GM19452 (cell line): ENCODE measurements at regions not wholly inside any gene's neighbourhood (a gene's known extent, or its start where the extent isn't known, plus 50 kb on each side); places are given as distances from the start of the nearest gene placed in this dataset.
"Not testable (repeated sequence)": the region's sequence is repeated elsewhere in the genome, so short reads cannot be mapped to it uniquely, and the experiment has no call there.

Experiments used
- ATAC-seq: cut with Tn5 transposase; IDR thresholded peaks from one replicate; pipeline ENCODE4 v1.9.1; 2021; ENCODE audit not compliant: unreplicated experiment

DNA sequence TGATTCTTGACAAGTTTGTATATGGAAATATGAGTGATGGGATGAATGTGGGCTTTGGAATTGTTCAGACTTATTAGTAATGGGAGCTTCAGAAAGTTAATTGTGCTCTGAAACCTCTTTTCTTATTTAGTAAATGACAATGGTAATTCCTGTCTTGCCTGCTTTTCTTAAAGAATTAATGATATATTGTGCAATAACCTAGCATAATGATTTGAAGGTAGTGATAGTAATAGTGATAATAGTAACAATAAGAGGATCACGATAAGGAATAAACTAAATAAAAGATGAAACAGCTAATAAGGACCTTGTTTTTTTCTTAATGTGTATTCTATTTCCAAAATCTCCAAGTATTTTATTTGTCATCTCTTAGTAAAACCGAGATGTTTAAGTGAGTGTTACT is 245.0 kb upstream of the CPHXL start:
- ATAC-seq = no peak

DNA sequence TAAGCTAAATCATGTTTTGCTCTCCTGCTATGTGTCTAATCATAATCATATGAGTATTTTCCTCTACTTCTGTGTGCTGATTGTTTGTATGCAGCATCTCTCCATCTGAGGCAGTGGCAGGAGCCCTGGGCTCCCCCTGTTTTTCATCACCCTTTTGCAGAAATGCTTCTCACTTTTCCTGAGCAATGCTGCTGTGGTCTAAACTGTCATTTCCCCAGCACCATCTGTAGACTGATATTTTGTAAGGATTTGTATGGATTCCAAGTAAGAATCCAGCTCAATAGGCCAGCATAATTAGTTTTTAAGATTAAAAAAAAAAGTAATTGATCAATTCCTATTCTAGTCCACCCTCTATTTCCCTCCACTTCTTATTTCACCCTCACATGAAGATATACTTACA is 257.0 kb upstream of the CPHXL start:
- no peak for ATAC-seq

DNA sequence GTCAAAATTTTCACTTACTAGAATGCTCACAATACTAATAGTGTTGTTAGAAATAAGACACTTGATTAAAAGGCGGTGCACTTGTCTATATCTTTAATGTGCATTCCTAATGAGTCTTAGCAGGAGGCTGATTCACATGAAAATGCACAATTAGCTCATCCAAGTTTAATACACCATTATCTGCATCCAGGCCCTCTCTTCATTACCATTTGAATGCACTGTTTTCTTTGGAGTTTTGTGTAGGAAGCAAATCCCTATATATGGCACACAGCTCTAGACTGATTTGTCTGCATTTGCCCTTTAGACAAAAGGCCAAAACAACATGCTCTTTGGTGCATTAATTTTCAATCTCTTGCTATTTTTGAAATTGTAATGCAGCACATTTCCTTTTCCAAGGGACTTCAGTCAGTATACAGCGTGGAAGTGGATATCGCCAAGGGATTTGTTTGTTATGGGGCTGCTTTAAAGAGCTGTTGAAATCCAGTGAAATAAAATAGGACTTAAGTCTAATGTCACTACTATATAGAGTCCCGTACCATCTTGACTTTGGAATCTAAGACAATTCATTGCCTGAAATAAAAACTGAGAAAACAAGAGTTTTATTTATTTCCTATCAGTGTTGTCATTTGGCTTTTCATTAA is 257.6 kb upstream of the CPHXL start:
- ATAC-seq = no peak

DNA sequence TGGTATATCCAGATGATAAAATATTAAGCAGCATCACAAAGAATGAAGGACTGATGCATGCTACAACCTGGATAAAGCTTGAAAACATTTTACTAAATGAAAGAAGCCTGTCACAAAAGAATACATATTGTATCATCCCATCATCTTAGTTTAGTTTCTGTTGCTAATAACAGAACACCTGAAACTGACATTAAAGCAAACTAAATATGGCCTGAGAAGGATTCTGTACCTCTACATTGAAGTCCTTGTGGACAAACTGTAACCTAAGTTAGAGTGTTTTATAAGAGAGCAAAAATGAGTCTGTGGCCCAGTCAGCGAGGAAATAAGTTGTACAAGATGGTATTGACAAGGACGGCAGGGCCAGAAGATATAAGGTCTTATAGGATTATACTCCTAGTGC is 261.0 kb upstream of the CPHXL start:
- no peak for ATAC-seq

DNA sequence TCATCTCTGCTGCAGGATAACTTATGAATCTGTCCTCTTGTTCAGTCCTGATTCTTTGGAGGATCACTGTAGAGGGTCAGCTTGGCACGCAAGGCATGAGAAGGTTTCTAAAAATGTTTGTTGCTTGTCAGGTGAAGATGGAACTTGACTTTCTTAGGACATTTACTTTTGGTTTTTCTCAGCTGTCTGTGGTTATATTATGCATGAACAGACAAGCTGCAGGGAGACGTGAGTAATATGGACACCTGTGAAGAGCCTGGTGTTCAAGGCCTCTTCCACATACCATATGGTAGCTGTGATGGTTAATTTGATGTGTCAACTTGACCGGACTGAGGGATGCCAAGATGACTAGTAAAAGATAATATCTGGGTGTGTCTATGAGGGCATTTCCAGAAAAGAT is 270.2 kb upstream of the CPHXL start:
- no peak for ATAC-seq

DNA sequence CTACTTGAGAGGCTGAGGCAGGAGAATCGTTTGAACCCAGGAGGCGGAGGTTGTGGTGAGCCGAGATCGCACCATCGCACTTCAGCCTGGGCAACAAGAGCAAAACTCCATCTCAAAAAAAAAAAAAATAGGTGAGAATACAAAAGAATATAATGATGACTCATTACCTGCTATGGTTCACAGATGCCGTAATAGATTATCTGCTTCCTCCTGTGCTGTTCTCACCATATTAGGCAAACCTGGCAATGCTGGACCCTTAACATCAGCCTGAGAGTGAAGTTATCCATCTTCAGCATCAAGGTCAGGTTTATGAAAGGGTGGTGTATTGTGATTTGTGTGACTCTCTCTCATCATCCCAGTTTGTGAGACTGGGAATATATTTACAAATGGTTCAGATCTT is 271.3 kb upstream of the CPHXL start:
- no peak for ATAC-seq

DNA sequence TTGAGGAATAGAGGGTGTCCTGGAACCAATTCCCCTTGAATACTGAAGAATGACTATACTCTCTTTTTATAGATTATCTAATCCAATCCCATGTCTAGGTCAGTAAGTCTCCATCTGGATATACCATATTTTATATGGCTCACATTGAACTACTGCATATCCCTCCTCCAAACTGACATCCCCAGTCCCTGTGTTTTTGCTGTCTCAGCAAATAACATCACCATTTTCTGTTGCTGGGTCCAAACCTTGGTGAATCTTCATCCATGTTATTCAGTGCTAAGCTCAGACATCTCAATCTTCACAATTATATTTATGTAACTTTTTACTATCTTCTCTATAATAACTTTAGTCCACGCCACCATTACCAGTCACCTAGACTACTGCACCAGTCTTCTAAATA is 269.6 kb upstream of the CNTNAP4 start:
- ATAC-seq = no peak

DNA sequence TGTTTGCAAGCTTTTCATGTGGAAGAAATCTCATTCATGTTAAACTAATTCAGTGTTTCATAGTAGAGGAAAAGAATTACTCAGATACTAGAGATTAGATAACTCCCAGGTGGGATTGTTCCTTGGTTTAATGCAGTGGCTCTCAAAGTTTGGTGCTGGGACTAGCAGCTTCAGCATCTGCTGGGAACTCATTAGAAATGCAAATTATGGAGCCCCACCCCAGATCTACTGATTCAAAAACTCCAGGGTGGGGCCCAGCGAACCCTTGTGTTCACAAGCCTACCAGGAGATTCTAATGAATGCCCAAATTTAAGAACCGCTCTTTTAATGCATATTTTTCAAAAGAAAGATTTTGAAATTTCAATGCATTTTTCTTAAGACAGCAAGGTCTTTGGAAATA is 253.4 kb upstream of the CNTNAP4 start:
- ATAC-seq = no peak

DNA sequence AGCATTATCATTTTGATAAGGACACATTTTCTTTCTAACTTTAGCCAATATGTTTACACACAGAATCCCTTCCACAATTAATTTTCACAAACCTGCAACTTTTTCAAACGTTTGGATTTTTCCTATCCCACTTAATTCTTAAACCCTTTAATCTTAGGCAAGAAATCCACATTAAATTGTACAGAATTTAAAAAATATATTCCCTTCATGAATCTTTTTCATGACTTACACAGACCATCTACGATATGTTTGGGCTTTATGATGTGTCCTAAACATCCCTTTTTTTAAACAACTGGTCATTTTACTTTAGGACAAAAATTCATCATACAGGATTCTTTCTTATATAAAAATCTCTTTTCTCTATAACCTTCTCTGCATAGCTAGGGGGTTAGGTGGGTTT is 241.5 kb upstream of the CNTNAP4 start:
- no peak for ATAC-seq

DNA sequence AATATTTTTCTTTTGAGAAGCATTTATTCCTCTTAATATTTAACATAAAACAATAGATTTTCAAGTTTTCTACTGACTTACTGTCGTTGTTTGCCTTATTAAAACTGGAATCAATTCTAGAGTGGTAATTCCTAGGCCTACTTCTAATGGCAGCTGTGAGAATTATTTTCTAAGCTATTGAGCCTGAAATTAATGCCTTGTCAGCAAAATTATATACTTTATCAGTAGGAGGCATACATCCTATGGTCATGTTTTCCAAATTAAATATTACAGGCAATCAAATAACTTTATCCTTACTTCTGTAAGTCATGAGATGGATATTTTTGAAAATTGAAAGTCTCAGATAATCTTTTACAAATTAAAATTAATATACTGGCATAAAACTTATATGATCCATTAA is 239.1 kb upstream of the CNTNAP4 start:
- no peak for ATAC-seq

DNA sequence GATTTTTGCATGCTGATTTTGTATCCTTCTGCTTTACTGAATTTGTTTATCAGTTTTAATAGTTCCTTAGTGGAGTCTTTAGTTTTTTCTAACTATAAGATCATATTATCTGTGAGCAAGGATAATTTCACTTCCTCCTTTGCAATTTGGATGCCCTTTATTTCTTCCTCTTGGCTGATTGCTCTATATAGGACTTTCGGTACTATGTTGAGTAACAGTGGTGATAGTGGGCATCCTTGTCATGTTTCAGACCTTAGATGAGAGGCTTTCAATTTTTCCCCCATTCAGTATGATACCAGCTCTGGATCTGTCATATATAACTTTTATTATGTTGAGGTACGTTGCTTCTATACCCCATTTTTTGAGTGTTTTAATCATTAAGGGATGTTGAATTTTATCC is 224.5 kb upstream of the CNTNAP4 start:
- ATAC-seq = no peak

DNA sequence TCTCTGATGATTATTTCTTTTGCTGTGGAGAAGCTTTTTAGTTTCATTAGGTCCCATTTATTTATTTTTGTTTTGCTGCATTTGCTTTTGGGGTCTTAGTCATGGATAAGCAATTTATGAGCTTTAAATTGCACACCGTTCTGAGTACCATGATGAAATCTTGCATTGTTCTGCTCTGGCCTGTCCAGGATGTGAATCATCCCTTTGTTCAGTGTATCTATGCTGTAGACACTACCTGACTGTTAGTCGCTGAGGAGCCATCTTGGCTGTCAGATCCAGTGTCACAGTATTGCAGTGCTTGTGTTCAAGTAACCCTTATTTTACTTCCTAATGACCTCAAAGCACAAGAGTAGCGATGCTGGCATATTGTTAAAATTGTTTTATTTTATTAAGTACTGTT is 218.0 kb upstream of the CNTNAP4 start:
- ATAC-seq = no peak

DNA sequence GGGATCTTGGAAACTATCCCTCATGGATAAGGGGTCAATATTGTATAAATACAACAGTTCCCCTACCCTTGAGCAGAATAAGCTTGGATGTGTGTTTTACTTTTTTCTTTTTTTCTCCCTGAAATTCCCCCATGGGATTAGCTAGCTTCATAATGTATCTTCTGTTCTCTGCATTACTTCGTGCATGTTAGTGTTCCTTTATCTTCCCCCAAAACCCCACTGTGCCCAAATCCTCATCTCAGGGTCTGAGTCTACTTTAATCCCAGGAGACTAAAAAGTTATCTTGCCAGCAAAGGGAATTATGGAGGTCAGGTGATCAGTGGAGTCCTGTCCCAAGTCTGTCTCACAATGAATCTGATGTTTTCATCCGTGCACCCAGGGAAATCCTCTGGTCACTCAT is 217.5 kb upstream of the CNTNAP4 start:
- ATAC-seq = no peak

DNA sequence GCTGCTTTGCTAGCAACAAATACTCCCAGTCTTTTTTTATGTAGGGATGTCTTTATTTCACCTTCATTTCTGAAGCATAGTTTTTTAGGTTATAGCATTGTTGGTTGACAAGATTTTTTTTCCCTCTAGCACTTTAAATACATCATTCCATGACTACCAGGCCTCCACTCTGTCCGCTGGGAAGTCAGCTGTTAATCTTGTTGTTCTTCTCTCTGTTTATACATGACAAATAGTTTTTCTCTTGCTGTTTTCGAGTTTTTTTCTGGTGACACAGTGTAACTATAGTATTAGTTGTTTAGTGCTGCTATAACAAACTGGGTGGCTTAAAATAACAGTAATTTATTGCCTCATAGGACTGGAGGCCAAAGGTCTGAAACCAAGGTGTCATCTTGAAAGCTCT is 205.5 kb upstream of the CNTNAP4 start:
- no peak for ATAC-seq

DNA sequence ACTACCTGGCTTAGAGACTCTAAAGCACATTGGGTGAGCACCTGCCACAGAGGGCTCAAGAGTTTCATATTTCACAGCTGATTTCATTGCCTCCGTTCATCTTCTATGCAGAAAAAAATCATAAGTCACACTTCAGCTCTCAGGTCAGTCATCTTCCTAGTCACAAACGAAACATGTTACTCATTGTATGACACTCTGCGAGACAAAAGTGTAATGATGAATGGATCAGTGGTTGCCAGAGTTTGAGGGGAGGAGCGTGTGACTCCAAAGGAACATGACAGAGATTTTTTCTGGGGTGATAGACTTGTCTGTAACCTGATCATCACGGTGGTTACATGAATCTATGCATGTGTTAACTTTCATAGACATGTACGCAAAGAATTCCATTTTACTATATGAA is 195.2 kb upstream of the CNTNAP4 start:
- no peak for ATAC-seq

DNA sequence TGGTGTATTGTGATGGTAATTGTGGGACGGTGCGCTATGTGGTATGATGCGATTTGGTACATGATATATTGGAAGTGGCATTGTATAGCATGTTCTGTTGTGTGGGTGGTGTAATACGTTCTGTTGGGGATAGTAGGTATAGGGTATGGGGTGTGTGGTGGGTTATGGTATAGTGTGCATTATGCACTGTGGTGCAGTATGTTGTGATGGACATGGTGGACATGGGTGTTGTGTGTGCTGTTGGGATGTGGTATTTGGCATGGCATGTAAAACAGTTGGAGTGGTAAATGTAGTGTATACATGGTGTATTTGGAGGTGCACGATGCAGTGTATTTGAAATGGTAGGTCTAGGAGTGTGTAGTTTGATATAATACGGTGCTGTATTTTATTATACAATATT is 170.6 kb upstream of the CNTNAP4 start:
- ATAC-seq = no peak

DNA sequence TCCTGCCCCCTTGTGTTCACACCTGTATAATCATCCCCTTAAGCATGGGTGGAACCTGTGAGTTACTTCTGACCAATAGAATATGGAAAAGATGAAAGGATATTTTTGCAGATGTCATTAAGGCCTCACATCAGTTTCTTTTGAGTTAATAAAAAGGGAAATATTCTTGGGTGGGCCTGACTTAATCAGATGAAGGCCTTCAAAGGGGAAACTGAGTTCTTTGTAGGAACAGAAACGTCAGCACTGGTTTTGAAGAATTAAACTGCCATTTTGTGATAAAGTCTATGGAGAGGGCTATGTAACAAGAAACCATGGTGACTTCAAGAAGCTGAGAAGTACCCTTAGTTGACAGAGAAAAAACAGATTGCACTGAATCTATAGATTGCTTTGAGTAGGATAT is 168.7 kb upstream of the CNTNAP4 start:
- ATAC-seq = no peak

DNA sequence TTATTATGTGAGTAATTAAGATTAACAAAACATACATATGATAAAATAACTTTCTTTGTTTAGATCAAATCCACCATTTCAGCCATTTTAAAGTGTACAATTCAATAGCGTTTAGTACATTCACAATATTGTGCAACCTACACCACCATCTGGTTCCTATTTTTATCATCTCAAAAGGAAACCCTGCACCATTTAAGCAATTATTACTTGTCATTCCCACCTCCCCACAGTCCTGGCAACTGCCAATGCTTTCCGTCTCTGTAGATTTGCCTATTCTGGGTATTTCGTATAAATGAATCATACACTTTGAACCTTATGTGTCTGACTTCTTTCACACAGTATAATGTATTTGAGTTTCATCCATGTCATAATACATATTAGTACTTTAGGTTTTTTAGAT is 162.5 kb upstream of the CNTNAP4 start:
- no peak for ATAC-seq

DNA sequence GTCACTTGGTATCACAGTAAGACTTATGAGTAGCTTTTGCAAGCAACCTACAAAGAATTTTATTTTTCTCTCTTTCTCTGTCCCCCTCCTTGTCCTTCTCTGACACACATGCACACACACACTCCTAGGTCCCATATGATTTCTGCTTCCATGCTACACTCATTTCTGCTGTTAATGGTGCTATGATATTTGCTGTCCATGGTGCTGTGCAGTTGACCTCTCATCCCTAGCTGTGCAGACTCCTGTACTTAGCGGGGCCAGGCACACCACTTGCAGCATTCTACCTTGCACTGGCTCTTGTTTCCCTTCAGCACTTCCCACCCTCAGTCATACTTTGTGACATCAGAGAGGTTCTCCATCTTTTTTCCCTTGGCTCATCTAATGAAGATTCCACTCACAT is 158.9 kb upstream of the CNTNAP4 start:
- ATAC-seq = no peak

DNA sequence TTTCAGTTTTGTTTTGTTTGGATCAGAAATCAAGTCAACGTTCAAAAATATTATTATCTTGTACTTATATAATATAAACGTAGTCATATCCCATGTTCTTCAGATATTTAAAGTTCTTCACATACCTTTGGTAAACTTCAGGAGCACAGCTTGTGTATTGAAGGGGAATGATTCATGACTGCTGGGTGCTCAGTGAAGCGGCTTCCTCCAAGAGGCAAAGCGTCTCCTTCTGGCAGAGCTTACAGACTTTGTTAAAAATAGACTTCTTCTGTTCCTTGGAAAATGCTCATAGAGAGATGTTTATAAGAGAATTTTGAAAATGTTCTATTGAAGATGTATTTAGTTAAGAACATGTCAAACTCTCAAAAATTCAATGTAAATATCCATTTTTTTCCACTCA is 155.6 kb upstream of the CNTNAP4 start:
- ATAC-seq = no peak

DNA sequence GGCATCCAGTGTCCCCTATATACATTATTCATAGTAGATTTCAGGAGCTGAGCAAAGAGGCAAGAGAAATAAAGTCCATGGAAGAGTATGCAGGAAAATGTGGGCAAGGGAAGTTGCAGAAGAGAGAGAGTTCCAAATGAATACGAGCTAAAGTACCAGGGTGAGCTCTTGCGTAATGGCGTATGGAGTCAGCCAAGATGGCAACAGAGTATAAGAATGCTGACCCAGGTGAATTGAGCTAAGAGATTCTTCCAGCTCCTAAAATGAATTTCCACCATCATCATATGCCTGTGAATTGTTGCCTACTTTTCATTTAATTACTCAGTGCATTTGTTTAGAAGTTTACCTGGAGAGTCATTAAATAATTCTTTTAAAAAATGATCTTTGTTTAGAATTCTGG is 153.2 kb upstream of the CNTNAP4 start:
- no peak for ATAC-seq

DNA sequence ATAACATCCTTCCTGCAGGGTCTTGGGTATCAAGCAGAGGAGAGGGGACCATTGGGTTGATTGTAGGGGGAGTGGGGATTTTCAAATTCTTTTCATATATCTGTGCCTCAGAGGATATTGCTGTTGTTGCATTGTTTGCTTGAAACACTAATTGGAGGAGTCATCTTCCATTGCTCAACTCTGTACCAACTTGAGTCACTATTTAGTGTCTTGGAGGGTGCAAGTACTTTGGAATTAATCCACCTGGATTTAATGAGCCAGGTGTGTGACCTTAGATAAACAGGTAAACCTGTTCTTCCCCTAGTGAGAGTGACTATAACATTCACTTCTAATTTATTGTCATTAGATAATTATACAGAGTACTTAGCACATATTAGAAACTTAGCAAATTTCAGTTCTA is 151.3 kb upstream of the CNTNAP4 start:
- ATAC-seq = no peak

DNA sequence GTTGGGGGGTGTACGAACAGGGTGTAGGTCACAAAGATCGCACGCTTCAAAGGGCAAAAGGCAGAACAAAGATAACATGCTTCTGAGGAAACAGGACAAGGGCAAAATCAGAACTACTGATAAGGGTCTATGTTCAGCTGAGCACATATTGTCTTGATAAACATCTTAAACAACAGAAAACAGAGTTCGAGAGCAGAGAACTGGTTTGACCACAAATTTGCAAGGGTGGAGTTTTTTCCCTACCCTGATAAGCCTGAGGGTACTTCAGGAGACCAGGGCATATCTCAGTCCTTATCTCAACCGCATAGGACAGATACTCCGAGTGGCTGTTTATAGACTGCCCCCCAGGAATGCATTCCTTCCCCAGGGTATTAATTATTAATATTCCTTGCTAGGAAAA is 139.1 kb upstream of the CNTNAP4 start:
- not testable (repeated sequence) for ATAC-seq

DNA sequence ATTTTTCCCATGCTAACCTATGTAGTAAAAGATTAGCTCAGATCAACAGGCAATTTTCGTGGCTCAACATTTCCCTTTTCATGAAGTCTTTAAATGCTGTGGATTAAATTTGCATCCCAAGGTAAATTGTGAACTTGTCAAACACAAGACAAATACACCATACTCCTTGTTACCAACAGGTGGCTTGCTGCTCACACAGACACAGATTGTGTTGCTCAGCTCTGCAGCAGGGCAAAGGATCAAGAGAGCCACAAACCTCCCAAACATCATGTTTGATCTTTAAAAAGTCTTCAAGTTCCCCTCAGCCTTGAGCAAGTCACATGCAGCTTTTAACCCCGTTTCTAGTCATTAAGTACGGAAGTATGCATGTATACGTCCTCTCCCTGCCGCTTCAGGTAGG is 119.6 kb upstream of the CNTNAP4 start:
- ATAC-seq = no peak
